DND-41 (cell line): ENCODE measurements at regions not wholly inside any gene's neighbourhood (a gene's known extent, or its start where the extent isn't known, plus 50 kb on each side); places are given as distances from the start of the nearest gene placed in this dataset.

Experiments used
- ATAC-seq: fragments of 200-7000 bp; cut with Tn5 transposase; 3 replicates; pipeline ENCODE4 v1.9.1; 2021; ENCODE audit warnings: low read depth; ENCODE audit not compliant: insufficient read depth
- DNase-seq: peaks from one replicate; pipeline ENCODE4 v3.0.0-alpha.2; 2020
- H2AFZ ChIP-seq: 2 replicates; pipeline ENCODE4 v1.6.0; 2012; ENCODE audit warnings: low read depth, low read length
- H3K27ac ChIP-seq: 2 replicates; pipeline ENCODE4 v1.5.1; 2012; ENCODE audit warnings: low read length, inconsistent platforms
- H3K27me3 ChIP-seq: fragments of 200-600 bp; sonication (generic); 2 replicates; pipeline ENCODE4 v1.6.0; 2012; ENCODE audit warnings: low read length, mild to moderate bottlenecking, inconsistent platforms; ENCODE audit not compliant: insufficient read depth, poor library complexity
- H3K36me3 ChIP-seq: 2 replicates; pipeline ENCODE4 v1.5.1; 2012; ENCODE audit warnings: low read length, inconsistent platforms; ENCODE audit not compliant: insufficient read depth
- H3K4me1 ChIP-seq: 2 replicates; pipeline ENCODE4 v1.5.1; 2012; ENCODE audit warnings: mild to moderate bottlenecking, low read length; ENCODE audit not compliant: insufficient read depth
- H3K4me2 ChIP-seq: 2 replicates; pipeline ENCODE4 v1.6.0; 2012; ENCODE audit warnings: mild to moderate bottlenecking, moderate library complexity, low read length, inconsistent platforms; ENCODE audit not compliant: insufficient read depth
- H3K4me3 ChIP-seq, 2 experiments: fragments of 200-600 bp in 1 of 2; shearing (Covaris generic) in 1 of 2; 2 replicates each; pipeline ENCODE4 v1.5.1; 2012 to 2016; ENCODE audit warnings: inconsistent platforms in 2 of 2, low read length in 2 of 2, mild to moderate bottlenecking in 2 of 2, low read depth in 1 of 2, moderate library complexity in 1 of 2
- H3K79me2 ChIP-seq: 2 replicates; pipeline ENCODE4 v1.6.0; 2012; ENCODE audit warnings: low read length, inconsistent platforms; ENCODE audit not compliant: insufficient read depth
- H3K9ac ChIP-seq: 2 replicates; pipeline ENCODE4 v1.6.0; 2012; ENCODE audit warnings: low read depth, mild to moderate bottlenecking, inconsistent platforms, low read length, moderate library complexity
- H3K9me3 ChIP-seq: 2 replicates; pipeline ENCODE4 v1.5.1; 2012; ENCODE audit warnings: low read length, moderate library complexity, mild to moderate bottlenecking, inconsistent platforms; ENCODE audit not compliant: insufficient read depth, severe bottlenecking
- H4K20me1 ChIP-seq: 2 replicates; pipeline ENCODE4 v1.6.0; 2012; ENCODE audit warnings: low read length; ENCODE audit not compliant: insufficient read depth
- CTCF ChIP-seq: IDR thresholded peaks from 2 replicates; pipeline ENCODE4 v1.5.1; 2012; ENCODE audit warnings: borderline replicate concordance, low read length, moderate library complexity, mild to moderate bottlenecking; ENCODE audit not compliant: poor library complexity, severe bottlenecking; ENCODE audit errors: extremely low read depth
- EZH2 ChIP-seq: IDR thresholded peaks from 3 replicates; pipeline ENCODE4 v1.6.1; 2012; ENCODE audit warnings: borderline replicate concordance, low read depth, mild to moderate bottlenecking, moderate library complexity, low read length, inconsistent platforms; ENCODE audit not compliant: severe bottlenecking

GRCh38 chr22:49056301-49056700, 771.4 kb downstream of the BRD1 start:
- no peak overlapping the region for H3K27ac ChIP-seq
- TF ChIP-seq CTCF: no peak
- TF ChIP-seq EZH2: no peak
- no peaks in the 10 kb centered on the region for H4K20me1 ChIP-seq
- H3K9me3 ChIP-seq: no peaks in the 10 kb centered on the region
- no peak overlapping the region for H2AFZ ChIP-seq
- no peak overlapping the region for H3K4me2 ChIP-seq
- H3K79me2 ChIP-seq: no peaks in the 10 kb centered on the region
- ATAC-seq: no peak
- no peak overlapping the region for H3K9ac ChIP-seq
- H3K4me1 ChIP-seq: no peaks in the 10 kb centered on the region
- H3K27me3 ChIP-seq: peaks cover 3% of the 10 kb centered on the region
- H3K36me3 ChIP-seq: no peaks in the 10 kb centered on the region
- H3K4me3 ChIP-seq: no peak overlapping the region
- DNase-seq: no peak

- Histone ChIP-seq H3K9ac (no peak overlapping the region), H4K20me1 (no peaks in the 10 kb centered on the region), H3K4me1 (no peaks in the 10 kb centered on the region), H3K36me3 (no peaks in the 10 kb centered on the region), H3K4me3 (no peak overlapping the region), H2AFZ (no peak overlapping the region), H3K27ac (no peak overlapping the region), H3K79me2 (no peaks in the 10 kb centered on the region), H3K9me3 (no peaks in the 10 kb centered on the region), H3K27me3 (peaks cover 3% of the 10 kb centered on the region), H3K4me2 (no peak overlapping the region)
- ATAC-seq: no peak
- TF ChIP-seq EZH2 (no peak), CTCF (no peak)
- no peak for DNase-seq
Measured at GRCh38 chr22:49055406-49055805, 772.3 kb downstream of the BRD1 start.

GRCh38 chr22:49053578-49053977, 774.1 kb downstream of the BRD1 start:
- Histone ChIP-seq H4K20me1 (0 out of 2 replicates have a peak, but pooled peaks cover 2% of the 10 kb centered on the region), H3K4me3 (no peak overlapping the region), H3K79me2 (no peaks in the 10 kb centered on the region), H3K4me2 (no peak overlapping the region), H3K4me1 (no peaks in the 10 kb centered on the region), H2AFZ (no peak overlapping the region), H3K9ac (no peak overlapping the region), H3K9me3 (no peaks in the 10 kb centered on the region), H3K27ac (no peak overlapping the region), H3K27me3 (peaks cover 5% of the 10 kb centered on the region), H3K36me3 (no peaks in the 10 kb centered on the region)
- ATAC-seq (no peak), DNase-seq (no peak)
- TF ChIP-seq CTCF: no peak
- TF ChIP-seq EZH2: no peak

- Histone ChIP-seq H3K36me3 (no peaks in the 10 kb centered on the region), H3K27ac (no peak overlapping the region), H3K27me3 (peaks cover 7% of the 10 kb centered on the region), H4K20me1 (0 out of 2 replicates have a peak, but pooled peaks cover 3% of the 10 kb centered on the region), H2AFZ (no peak overlapping the region), H3K9ac (no peak overlapping the region), H3K4me1 (no peaks in the 10 kb centered on the region), H3K4me3 (no peak overlapping the region), H3K4me2 (no peak overlapping the region), H3K79me2 (no peaks in the 10 kb centered on the region), H3K9me3 (no peaks in the 10 kb centered on the region)
- TF ChIP-seq EZH2: no peak
- TF ChIP-seq CTCF: no peak
- no peak for DNase-seq
- no peak for ATAC-seq
Measured at GRCh38 chr22:49052560-49052959, 775.1 kb downstream of the BRD1 start.
